HepG2 (cell line): ENCODE measurements at regions not wholly inside any gene's neighbourhood (a gene's known extent, or its start where the extent isn't known, plus 50 kb on each side); places are given as distances from the start of the nearest gene placed in this dataset.

ENCODE experiments used
- ATAC-seq: fragments of 200-7000 bp; cut with Tn5 transposase; 3 replicates; pipeline ENCODE4 v1.9.1; 2020; ENCODE audit warnings: mild to moderate bottlenecking, moderate library complexity
- BruUV-seq: library from RNA; stranded (reverse); fragments of 400-500 nt; replicated peaks from 2 replicates; lab custom pipeline; 2021; lab: Mats Ljungman, UMichigan
- CTCF ChIA-PET: fragments of 300-600 bp; formaldehyde crosslinking; extraction: SDS; loops from one replicate; lab custom pipeline; 2021; ENCODE audit warnings: low total read pairs, inconsistent platforms, low intra/inter-chr PET ratio; lab: Yijun Ruan, JAX
- POLR2A ChIA-PET: fragments of 350-600 bp; sonication (Branson Sonifier 250); formaldehyde crosslinking; loops from one replicate; lab custom pipeline; 2020; ENCODE audit warnings: antibody characterized with exemption, inconsistent platforms; lab: Yijun Ruan, JAX
- DNase-seq: peaks from one replicate; pipeline ENCODE4 v3.0.0-alpha.2; 2015; ENCODE audit warnings: low spot score
- FAIRE-seq: peaks from 3 replicates; lab custom pipeline; 2011; peaks lifted over from hg19 to GRCh38; lab: Jason Lieb, UNC
- H2AFZ ChIP-seq: one replicate; pipeline ENCODE4 v1.6.1; 2011; ENCODE audit warnings: low read length, inconsistent platforms
- H3K27ac ChIP-seq: fragments of 300-600 bp; 3 replicates; pipeline ENCODE4 v1.8.0; 2011; ENCODE audit warnings: mixed run types, mild to moderate bottlenecking, mixed read lengths, low read length, inconsistent platforms; ENCODE audit not compliant: insufficient read depth; ENCODE audit errors: extremely low read length
- H3K27me3 ChIP-seq, 2 experiments: fragments of 200-600 bp in 1 of 2; 2 replicates in 1 of 2; 3 replicates in 1 of 2; pipeline versions ENCODE4 v1.6.0 to v1.8.0; 2011; ENCODE audit warnings: low read length in 2 of 2, mild to moderate bottlenecking in 2 of 2, moderate library complexity in 2 of 2, inconsistent platforms in 1 of 2; ENCODE audit not compliant: insufficient read depth in 2 of 2, control insufficient read depth in 1 of 2
- H3K36me3 ChIP-seq, 2 experiments: fragments of 200-600 bp in 1 of 2; replicated peaks in 1 of 2; 2 replicates in 1 of 2; 3 replicates in 1 of 2; pipeline versions ENCODE4 v1.5.1 to v1.8.0; 2011; ENCODE audit warnings: low read length in 2 of 2, inconsistent platforms in 1 of 2; ENCODE audit not compliant: insufficient read depth in 2 of 2, control insufficient read depth in 1 of 2
- H3K4me1 ChIP-seq: 2 replicates; pipeline ENCODE4 v1.5.1; 2012; ENCODE audit warnings: low read length, inconsistent platforms; ENCODE audit not compliant: insufficient read depth
- H3K4me2 ChIP-seq: 2 replicates; pipeline ENCODE4 v1.6.0; 2011; ENCODE audit warnings: low read depth, low read length, inconsistent platforms
- H3K4me3 ChIP-seq, 3 experiments: fragments of 200-600 bp in 1 of 3; sonication (generic), shearing (Covaris generic) in 1 of 3; replicated peaks in 1 of 3; 2 replicates each; pipeline ENCODE4 v1.5.1; 2011 to 2016; ENCODE audit warnings: low read length in 3 of 3, inconsistent platforms in 2 of 3, low read depth in 2 of 3, mild to moderate bottlenecking in 2 of 3, control low read depth in 1 of 3, mixed read lengths in 1 of 3; ENCODE audit not compliant: insufficient read depth in 1 of 3
- H3K79me2 ChIP-seq: one replicate; pipeline ENCODE4 v1.6.1; 2011; ENCODE audit warnings: low read length, inconsistent platforms; ENCODE audit not compliant: insufficient read depth
- H3K9ac ChIP-seq: 2 replicates; pipeline ENCODE4 v1.6.0; 2011; ENCODE audit warnings: mild to moderate bottlenecking, low read depth, low read length, inconsistent platforms; ENCODE audit not compliant: insufficient read depth
- H3K9me3 ChIP-seq: 2 replicates; pipeline ENCODE4 v1.5.1; 2012; ENCODE audit warnings: mild to moderate bottlenecking, low read length
- H4K20me1 ChIP-seq: 2 replicates; pipeline ENCODE4 v1.6.0; 2011; ENCODE audit warnings: inconsistent platforms, mild to moderate bottlenecking, low read length, moderate library complexity; ENCODE audit not compliant: insufficient read depth
- CHD4 ChIP-seq: fragments of 200-600 bp; sonication (generic); IDR thresholded peaks from 2 replicates; pipeline ENCODE4 v1.7.0; 2017; ENCODE audit warnings: mild to moderate bottlenecking, low read length, borderline replicate concordance
- FOXP1 ChIP-seq, 2 experiments: fragments of 450-650 bp in 1 of 2; IDR thresholded peaks; 2 replicates each; pipeline ENCODE4 v1.6.1; 2017 to 2018; ENCODE audit warnings: antibody characterized with exemption in 1 of 2
- GMEB2 ChIP-seq: IDR thresholded peaks from 2 replicates; pipeline ENCODE4 v1.6.1; 2016; ENCODE audit warnings: missing biosample characterization, missing genetic modification reagents, low read depth
- HNF4A ChIP-seq: sonication (generic); formaldehyde crosslinking; IDR thresholded peaks from 2 replicates; pipeline ENCODE4 v1.4.0; 2020; ENCODE audit warnings: missing genetic modification reagents
- PHF20 ChIP-seq: sonication (generic); formaldehyde crosslinking; IDR thresholded peaks from 2 replicates; pipeline ENCODE4 v1.5.0; 2020; ENCODE audit warnings: mild to moderate bottlenecking, missing genetic modification reagents
- PRPF4 ChIP-seq: fragments of 200-400 bp; formaldehyde crosslinking; IDR thresholded peaks from 2 replicates; pipeline ENCODE4 v1.6.1; 2016; ENCODE audit warnings: low read length, low read depth; ENCODE audit not compliant: poor library complexity, severe bottlenecking
- RBM22 ChIP-seq: fragments of 200-400 bp; formaldehyde crosslinking; optimal IDR thresholded peaks from 2 replicates; pipeline ENCODE3; 2017; ENCODE audit warnings: mild to moderate bottlenecking, low read length, moderate library complexity
- SRSF9 ChIP-seq: fragments of 200-400 bp; formaldehyde crosslinking; IDR thresholded peaks from 2 replicates; pipeline ENCODE4 v1.6.1; 2018; ENCODE audit warnings: borderline replicate concordance, mild to moderate bottlenecking, low read depth, low read length; ENCODE audit not compliant: insufficient read depth, poor library complexity, severe bottlenecking
- ZFY ChIP-seq: sonication (generic); formaldehyde crosslinking; IDR thresholded peaks from 2 replicates; pipeline ENCODE4 v1.4.0; 2020; ENCODE audit warnings: missing genetic modification reagents
- ZNF20 ChIP-seq: sonication (generic); formaldehyde crosslinking; IDR thresholded peaks from 2 replicates; pipeline ENCODE4 v1.4.0; 2020; ENCODE audit warnings: mild to moderate bottlenecking, moderate library complexity, missing genetic modification reagents
- ZNF501 ChIP-seq: sonication (generic); formaldehyde crosslinking; IDR thresholded peaks from 2 replicates; pipeline ENCODE4 v1.5.1; 2020; ENCODE audit warnings: mild to moderate bottlenecking, moderate library complexity, missing genetic modification reagents
- WGBS: methylation state at CpG from one replicate; pipeline ENCODE4 v1.1.6; 2017; ENCODE audit warnings: low lambda C conversion rate; 5-methylcytosine and 5-hydroxymethylcytosine counted together
- in situ Hi-C: cut with HindIII; loops from 2 replicates; pipeline ENCODE4 v1.10.0; 2017; ENCODE audit warnings: low pct_unique_long_range_greater_than_20kb; ENCODE audit not compliant: extremely low pct_ligation_motif_present
- intact Hi-C: fragments of 100-400 bp; cut with micrococcal nuclease; formaldehyde crosslinking; loops from one replicate; pipeline ENCODE4 v1.10.0; 2022; ENCODE audit not compliant: unreplicated experiment
- TF ChIP-seq, protein P1 (sequence below): sonication (generic); formaldehyde crosslinking; conservative IDR thresholded peaks from 2 replicates; pipeline ENCODE4 v1.4.0; 2020; ENCODE audit warnings: missing genetic modification reagents
- TF ChIP-seq, protein P2 (sequence below): sonication (generic); formaldehyde crosslinking; IDR thresholded peaks from 2 replicates; pipeline ENCODE4 v1.4.0; 2020; ENCODE audit warnings: mild to moderate bottlenecking, low read depth, missing genetic modification reagents

DNA sequence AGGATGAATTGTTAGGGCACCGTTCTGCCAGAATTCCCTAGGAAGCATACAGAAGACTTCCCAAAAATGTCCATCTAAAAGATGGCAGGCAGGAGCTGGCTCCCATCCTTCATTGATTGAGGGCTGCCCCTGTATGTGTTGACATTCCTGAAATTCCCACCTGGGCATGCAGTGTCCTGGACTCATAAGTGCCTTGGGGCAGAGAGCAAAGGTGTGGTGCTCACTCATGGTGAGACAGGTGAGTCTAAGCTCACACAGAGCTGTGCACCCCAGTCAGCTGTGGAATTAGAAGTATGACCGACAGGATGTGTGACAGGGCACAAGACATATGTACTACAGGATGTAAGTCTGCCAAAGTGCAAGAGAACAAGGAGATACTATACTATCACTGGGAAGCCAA lies 271.9 kb downstream of the MID1IP1 start (continued):
- TF ChIP-seq, protein P1, sequence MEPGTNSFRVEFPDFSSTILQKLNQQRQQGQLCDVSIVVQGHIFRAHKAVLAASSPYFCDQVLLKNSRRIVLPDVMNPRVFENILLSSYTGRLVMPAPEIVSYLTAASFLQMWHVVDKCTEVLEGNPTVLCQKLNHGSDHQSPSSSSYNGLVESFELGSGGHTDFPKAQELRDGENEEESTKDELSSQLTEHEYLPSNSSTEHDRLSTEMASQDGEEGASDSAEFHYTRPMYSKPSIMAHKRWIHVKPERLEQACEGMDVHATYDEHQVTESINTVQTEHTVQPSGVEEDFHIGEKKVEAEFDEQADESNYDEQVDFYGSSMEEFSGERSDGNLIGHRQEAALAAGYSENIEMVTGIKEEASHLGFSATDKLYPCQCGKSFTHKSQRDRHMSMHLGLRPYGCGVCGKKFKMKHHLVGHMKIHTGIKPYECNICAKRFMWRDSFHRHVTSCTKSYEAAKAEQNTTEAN (CRISPR knock-in tag): no peak
- TF ChIP-seq ZNF501 (CRISPR knock-in tag) (no peak), CHD4 (no peak), SRSF9 (no peak), ZFY (no peak), FOXP1 (IDR thresholded peaks at IDR 0.05) (no peak), FOXP1 (CRISPR knock-in tag; IDR thresholded peaks at IDR 0.05) (no peak), RBM22 (no peak), HNF4A (no peak)
- TF ChIP-seq, protein P2, sequence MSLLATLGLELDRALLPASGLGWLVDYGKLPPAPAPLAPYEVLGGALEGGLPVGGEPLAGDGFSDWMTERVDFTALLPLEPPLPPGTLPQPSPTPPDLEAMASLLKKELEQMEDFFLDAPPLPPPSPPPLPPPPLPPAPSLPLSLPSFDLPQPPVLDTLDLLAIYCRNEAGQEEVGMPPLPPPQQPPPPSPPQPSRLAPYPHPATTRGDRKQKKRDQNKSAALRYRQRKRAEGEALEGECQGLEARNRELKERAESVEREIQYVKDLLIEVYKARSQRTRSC (CRISPR knock-in tag): no peak

- H3K4me2 ChIP-seq: no peak overlapping the region
- DNase-seq (no peak), ATAC-seq (no peak), FAIRE-seq (no peak)
- H3K27me3 ChIP-seq: no peaks in the 10 kb centered on the region
- BruUV-seq: no TSS peak
- intact Hi-C loops (no loop called here), in situ Hi-C loops (no loop called here)
- ChIA-PET CTCF (no interaction called here), POLR2A (no interaction called here)
- H3K36me3 ChIP-seq: no peaks in the 10 kb centered on the region
- H3K79me2 ChIP-seq: no peaks in the 10 kb centered on the region
- 0% methylated on average over 1 of the region's 1 CpG for WGBS
- no peak overlapping the region for H3K4me3 ChIP-seq
- no peaks in the 10 kb centered on the region for H3K4me1 ChIP-seq
- no peak overlapping the region for H2AFZ ChIP-seq
- H3K9ac ChIP-seq: no peak overlapping the region
- H3K9me3 ChIP-seq: no peaks in the 10 kb centered on the region
- H4K20me1 ChIP-seq: no peaks in the 10 kb centered on the region
- no peak overlapping the region for H3K27ac ChIP-seq
- TF ChIP-seq PRPF4: no peak
- no peak for TF ChIP-seq ZNF20 (CRISPR knock-in tag)
- TF ChIP-seq GMEB2 (CRISPR knock-in tag): no peak
- no peak for TF ChIP-seq PHF20
Observed at GRCh38 chrX:39096599-39096998, 295.3 kb downstream of the MID1IP1 start.
